Ovary (tissue), 7 donors: ENCODE measurements at regions not wholly inside any gene's neighbourhood (a gene's known extent, or its start where the extent isn't known, plus 50 kb on each side); places are given as distances from the start of the nearest gene placed in this dataset.
"Not testable (repeated sequence)": the region's sequence is repeated elsewhere in the genome, so short reads cannot be mapped to it uniquely, and the experiment has no call there.

Experiments used
- DNase-seq, 5 donors: peaks; one replicate each; pipeline ENCODE4 v3.0.0-alpha.2; 2019 to 2020
- H3K27ac ChIP-seq, 2 donors: fragments of 200-600 bp; one replicate each; pipeline versions ENCODE4 v1.5.1 to v1.8.0; 2019 to 2022
- H3K27me3 ChIP-seq: fragments of 200-600 bp; one replicate; pipeline ENCODE4 v1.8.0; 2022
- H3K36me3 ChIP-seq: fragments of 200-600 bp; sonication (generic); one replicate; pipeline ENCODE4 v1.5.1; 2019
- H3K4me1 ChIP-seq: one replicate; pipeline ENCODE4 v1.8.1; 2013; ENCODE audit warnings: mild to moderate bottlenecking, moderate library complexity; ENCODE audit not compliant: insufficient read depth
- H3K4me3 ChIP-seq: fragments of 200-600 bp; sonication (generic); one replicate; pipeline ENCODE4 v1.5.1; 2017
- H3K9me3 ChIP-seq, 2 donors: fragments of 200-600 bp in 1 of 2; sonication (generic) in 1 of 2; one replicate each; pipeline versions ENCODE4 v1.5.1 to v1.8.1; 2013 to 2019; ENCODE audit warnings: mild to moderate bottlenecking in 1 of 2, moderate library complexity in 1 of 2
- CTCF ChIP-seq, 3 donors: fragments of 450-650 bp in 2 of 3; fragments of 200-600 bp in 1 of 3; IDR thresholded peaks; one replicate each; pipeline versions ENCODE4 v1.5.1 to v1.8.0; 2016 to 2022; ENCODE audit warnings: antibody characterized with exemption in 3 of 3, mild to moderate bottlenecking in 1 of 3
- EP300 ChIP-seq: sonication (generic); formaldehyde crosslinking; IDR thresholded peaks from one replicate; pipeline ENCODE4 v1.6.1; 2017; ENCODE audit warnings: antibody characterized with exemption
- POLR2A ChIP-seq: fragments of 450-650 bp; IDR thresholded peaks from one replicate; pipeline ENCODE4 v1.6.1; 2017; ENCODE audit warnings: antibody characterized with exemption, mild to moderate bottlenecking, moderate library complexity
- WGBS, 3 donors: extraction: QIAGEN DNeasy Blood & Tissue Kit in 1 of 3; methylation state at CpG; one replicate each; pipeline versions ENCODE4 v1.1.5 to v1.1.7; 2013 to 2017; 5-methylcytosine and 5-hydroxymethylcytosine counted together
- intact Hi-C, 4 donors: fragments of 100-400 bp; cut with DNase I; formaldehyde crosslinking; loops; one replicate each; pipeline versions ENCODE4 v1.11.0 to v1.15.1; 2022 to 2023
- donor health status: DM: no; HTN: no; CAD: no; lungs with moderate emphysema.
- donor health status: DM: no; HTN: no; CAD: no.
- donor health status: Bipolar disorder and iron deficiency.
- donor health status: DM: no; HTN: no; CAD: no.
- donor health status: DM: yes; HTN: yes; CAD: no.

- Histone ChIP-seq H3K27ac (no peak overlapping the region), H3K4me3 (no peak overlapping the region), H3K36me3 (no peaks in the 10 kb centered on the region), H3K27me3 (no peaks in the 10 kb centered on the region), H3K4me1 (no peaks in the 10 kb centered on the region), H3K9me3 (no peaks in the 10 kb centered on the region)
- intact Hi-C loops, result no loop called here
- TF ChIP-seq CTCF (IDR thresholded peaks at IDR 0.05) (no peak), POLR2A (no peak), EP300 (no peak)
- DNase-seq, result no peak
These were observed 673.9 kb downstream of the TRIB2 start for GRCh38 chr2:13390676-13391075.

GRCh38 chr2:13401312-13401711, 684.6 kb downstream of the TRIB2 start:
- no peak for DNase-seq
- WGBS, 3 donors, result 83 to 90% (median 84%) methylated on average over 2 of the region's 2 CpGs
- H3K27me3 ChIP-seq, result no peaks in the 10 kb centered on the region
- no peak overlapping the region for H3K27ac ChIP-seq
- H3K9me3 ChIP-seq, result no peaks in the 10 kb centered on the region
- H3K36me3 ChIP-seq, result no peaks in the 10 kb centered on the region
- H3K4me1 ChIP-seq, result no peaks in the 10 kb centered on the region
- no peak for TF ChIP-seq EP300
- no peak for TF ChIP-seq POLR2A
- TF ChIP-seq CTCF (IDR thresholded peaks at IDR 0.05), result no peak
- no peak overlapping the region for H3K4me3 ChIP-seq
- intact Hi-C loops, result no loop called here

- H3K27ac ChIP-seq, result no peak overlapping the region
- no peaks in the 10 kb centered on the region for H3K36me3 ChIP-seq
- no peak for DNase-seq
- no peak for TF ChIP-seq POLR2A
- TF ChIP-seq EP300, result no peak
- no peak for TF ChIP-seq CTCF (IDR thresholded peaks at IDR 0.05)
- WGBS, 3 donors, result 89 to 95% (median 93%) methylated on average over 1 of the region's 1 CpG
- H3K4me1 ChIP-seq, result no peaks in the 10 kb centered on the region
- no peaks in the 10 kb centered on the region for H3K9me3 ChIP-seq
- intact Hi-C loops, result no loop called here
- no peaks in the 10 kb centered on the region for H3K27me3 ChIP-seq
- no peak overlapping the region for H3K4me3 ChIP-seq
These were observed 697.3 kb downstream of the TRIB2 start for GRCh38 chr2:13413989-13414388.

- TF ChIP-seq POLR2A (no peak), CTCF (IDR thresholded peaks at IDR 0.05) (no peak), EP300 (no peak)
- H3K27ac ChIP-seq, result no peak overlapping the region
These were observed 698.2 kb downstream of the TRIB2 start for GRCh38 chr2:13414897-13415296.

GRCh38 chr2:13433954-13434353, 717.2 kb downstream of the TRIB2 start:
- Histone ChIP-seq H3K36me3 (no peaks in the 10 kb centered on the region), H3K4me3 (no peak overlapping the region), H3K9me3 (no peaks in the 10 kb centered on the region), H3K4me1 (no peaks in the 10 kb centered on the region), H3K27me3 (no peaks in the 10 kb centered on the region), H3K27ac (no peak overlapping the region)
- no peak for TF ChIP-seq EP300
- no peak for TF ChIP-seq POLR2A
- TF ChIP-seq CTCF (IDR thresholded peaks at IDR 0.05), result no peak
- intact Hi-C loops, result no loop called here
- 89 to 93% (median 90%) methylated on average over 7 of the region's 7 CpGs for WGBS, 3 donors
- DNase-seq, result no peak

More at GRCh38 chr2:13414897-13415296, 698.2 kb downstream of the TRIB2 start:
- Histone ChIP-seq H3K36me3 (no peaks in the 10 kb centered on the region), H3K4me3 (no peak overlapping the region), H3K27me3 (no peaks in the 10 kb centered on the region), H3K9me3 (no peaks in the 10 kb centered on the region), H3K4me1 (no peaks in the 10 kb centered on the region)
- DNase-seq, result no peak
- intact Hi-C loops, result no loop called here
- WGBS, 3 donors, result 48 to 50% (median 49%) methylated on average over 2 of the region's 2 CpGs

- H3K36me3 ChIP-seq, H3K27me3 ChIP-seq, DNase-seq, H3K27ac ChIP-seq, H3K4me3 ChIP-seq, H3K4me1 ChIP-seq, intact Hi-C loops, H3K9me3 ChIP-seq: not testable (repeated sequence)
- 48 to 51% (median 49%) methylated on average over 4 of the region's 4 CpGs for WGBS, 3 donors
These were observed 727.0 kb downstream of the TRIB2 start for GRCh38 chr2:13443554-13444261.
